ENCODE measurements at regions not wholly inside any gene's neighbourhood (a gene's known extent, or its start where the extent isn't known, plus 50 kb on each side); places are given as distances from the start of the nearest gene placed in this dataset.

DNA sequence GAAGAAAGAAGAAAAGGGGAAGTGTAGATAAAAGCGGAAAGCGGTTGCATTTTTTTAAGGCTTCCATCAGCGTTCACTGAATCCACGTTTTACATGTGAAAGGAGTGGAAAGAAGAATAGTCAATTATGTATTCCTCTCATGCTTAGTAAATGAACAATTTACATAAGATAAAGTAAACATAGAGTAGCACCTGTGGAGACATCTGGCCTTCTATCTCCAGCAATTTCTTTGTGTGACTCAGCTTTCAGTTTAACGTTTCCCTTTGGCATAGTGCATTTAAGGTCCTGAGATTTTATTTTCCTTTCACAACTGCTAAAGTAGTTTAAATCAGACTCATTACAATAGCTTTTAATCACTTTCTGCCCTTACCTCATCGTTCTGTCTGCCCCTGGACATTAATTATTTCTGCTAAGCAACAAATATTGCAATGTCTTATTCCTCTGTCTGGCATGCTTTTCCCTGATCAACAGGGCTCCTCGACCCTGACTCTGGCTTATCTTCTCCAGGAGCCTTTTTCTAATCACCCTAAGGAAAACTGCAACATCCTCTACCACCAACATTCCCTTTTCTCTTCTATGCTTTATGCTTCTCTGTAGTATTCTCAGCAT lies 383.5 kb upstream of the VWC2 start:
- ChIA-PET CTCF (no interaction called here), POLR2A (no interaction called here)
- no peak for DNase-seq (ENCODE audit: extremely low spot score)
- TF ChIP-seq, protein P1, sequence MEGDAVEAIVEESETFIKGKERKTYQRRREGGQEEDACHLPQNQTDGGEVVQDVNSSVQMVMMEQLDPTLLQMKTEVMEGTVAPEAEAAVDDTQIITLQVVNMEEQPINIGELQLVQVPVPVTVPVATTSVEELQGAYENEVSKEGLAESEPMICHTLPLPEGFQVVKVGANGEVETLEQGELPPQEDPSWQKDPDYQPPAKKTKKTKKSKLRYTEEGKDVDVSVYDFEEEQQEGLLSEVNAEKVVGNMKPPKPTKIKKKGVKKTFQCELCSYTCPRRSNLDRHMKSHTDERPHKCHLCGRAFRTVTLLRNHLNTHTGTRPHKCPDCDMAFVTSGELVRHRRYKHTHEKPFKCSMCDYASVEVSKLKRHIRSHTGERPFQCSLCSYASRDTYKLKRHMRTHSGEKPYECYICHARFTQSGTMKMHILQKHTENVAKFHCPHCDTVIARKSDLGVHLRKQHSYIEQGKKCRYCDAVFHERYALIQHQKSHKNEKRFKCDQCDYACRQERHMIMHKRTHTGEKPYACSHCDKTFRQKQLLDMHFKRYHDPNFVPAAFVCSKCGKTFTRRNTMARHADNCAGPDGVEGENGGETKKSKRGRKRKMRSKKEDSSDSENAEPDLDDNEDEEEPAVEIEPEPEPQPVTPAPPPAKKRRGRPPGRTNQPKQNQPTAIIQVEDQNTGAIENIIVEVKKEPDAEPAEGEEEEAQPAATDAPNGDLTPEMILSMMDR (IDR thresholded peaks at IDR 0.05; ENCODE audit: control extremely low read depth, extremely low read depth, low read depth, missing control alignments) = no peak

DNA sequence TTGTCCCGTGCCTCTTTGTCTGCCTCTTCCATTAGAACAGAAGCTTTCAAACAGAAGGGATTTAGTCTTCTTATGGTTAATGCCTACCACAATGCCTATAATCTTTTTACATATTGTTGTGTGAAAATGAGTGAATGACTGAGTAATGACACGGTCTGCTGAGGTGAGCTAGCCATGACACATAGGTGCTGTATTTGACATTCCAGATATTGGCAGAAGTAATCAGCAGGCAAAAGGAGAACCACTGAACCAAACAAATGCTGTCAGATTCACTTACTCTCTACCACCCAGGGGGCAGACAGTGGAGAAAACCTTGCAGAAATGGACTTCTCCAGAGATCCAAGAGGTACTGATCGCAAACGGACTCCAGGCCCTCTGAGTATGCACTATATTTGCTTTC lies 377.2 kb upstream of the VWC2 start:
- TF ChIP-seq, protein P1 (IDR thresholded peaks at IDR 0.05; ENCODE audit: control extremely low read depth, extremely low read depth, low read depth, missing control alignments) = no peak
- ChIA-PET CTCF (no interaction called here), POLR2A (no interaction called here)
- no peak for DNase-seq (ENCODE audit: extremely low spot score)

GRCh38 chr7:49397750-49398149 lies 375.7 kb upstream of the VWC2 start:
- no peak for DNase-seq (ENCODE audit: extremely low spot score)
- TF ChIP-seq, protein P1 (IDR thresholded peaks at IDR 0.05; ENCODE audit: control extremely low read depth, extremely low read depth, low read depth, missing control alignments) = no peak
- ChIA-PET CTCF (no interaction called here), POLR2A (no interaction called here)

GRCh38 chr7:49398236-49398635 lies 375.2 kb upstream of the VWC2 start:
- CTCF ChIA-PET = no interaction called here

DNA sequence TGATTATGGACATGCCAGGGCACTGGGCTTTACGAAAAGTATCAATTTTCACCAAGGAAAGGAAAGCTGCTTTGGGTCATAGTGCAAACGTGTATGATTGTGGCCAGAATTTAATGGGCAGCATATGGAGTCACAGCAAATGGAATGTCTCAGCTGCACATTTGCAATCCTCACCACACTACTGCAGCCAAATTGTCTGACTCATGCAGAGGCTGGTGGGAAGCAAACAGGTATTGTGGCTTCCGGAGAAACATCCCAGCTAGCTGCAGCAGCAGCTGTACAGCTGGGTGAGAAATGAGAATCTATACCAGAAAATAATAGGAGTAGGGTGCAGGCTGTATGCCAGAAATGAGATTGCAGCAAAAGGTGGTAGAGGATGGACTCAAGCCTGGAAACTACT lies 374.7 kb upstream of the VWC2 start:
- DNase-seq (ENCODE audit: extremely low spot score) = no peak
- CTCF ChIA-PET = no interaction called here
- POLR2A ChIA-PET = no interaction called here

More at GRCh38 chr7:49398236-49398635, 375.2 kb upstream of the VWC2 start:
- POLR2A ChIA-PET = no interaction called here
- TF ChIP-seq, protein P1 (IDR thresholded peaks at IDR 0.05; ENCODE audit: control extremely low read depth, extremely low read depth, low read depth, missing control alignments) = no peak
- no peak for DNase-seq (ENCODE audit: extremely low spot score)

GRCh38 chr7:49400891-49401550 lies 372.4 kb upstream of the VWC2 start:
- CTCF ChIA-PET = interaction anchor here (1.2 kb wide), 1 partner anchor 9 kb away, joined by 3 read pairs; no protein-coding TSS in a partner anchor

More for the DNA sequence above, 374.7 kb upstream of the VWC2 start:
- TF ChIP-seq, protein P1 (IDR thresholded peaks at IDR 0.05; ENCODE audit: control extremely low read depth, extremely low read depth, low read depth, missing control alignments) = no peak

More at GRCh38 chr7:49400891-49401550, 372.4 kb upstream of the VWC2 start:
- POLR2A ChIA-PET = no interaction called here
- DNase-seq (ENCODE audit: extremely low spot score) = no peak
- TF ChIP-seq, protein P1 (IDR thresholded peaks at IDR 0.05; ENCODE audit: control extremely low read depth, extremely low read depth, low read depth, missing control alignments) = no peak
